ENCODE measurements at regions not wholly inside any gene's neighbourhood (a gene's known extent, or its start where the extent isn't known, plus 50 kb on each side); places are given as distances from the start of the nearest gene placed in this dataset.
"Not testable (repeated sequence)": the region's sequence is repeated elsewhere in the genome, so short reads cannot be mapped to it uniquely, and the experiment has no call there.

GRCh38 chr7:32212321-32212720, 142.1 kb upstream of the PDE1C start:
- no peak for TF ChIP-seq POLR2A (IDR thresholded peaks at IDR 0.05; ENCODE audit: extremely low read depth, insufficient read length)
- TF ChIP-seq, protein P1, sequence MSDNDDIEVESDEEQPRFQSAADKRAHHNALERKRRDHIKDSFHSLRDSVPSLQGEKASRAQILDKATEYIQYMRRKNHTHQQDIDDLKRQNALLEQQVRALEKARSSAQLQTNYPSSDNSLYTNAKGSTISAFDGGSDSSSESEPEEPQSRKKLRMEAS (IDR thresholded peaks at IDR 0.05; ENCODE audit: low read depth, low read length), result no peak
- TF ChIP-seq, protein P2, sequence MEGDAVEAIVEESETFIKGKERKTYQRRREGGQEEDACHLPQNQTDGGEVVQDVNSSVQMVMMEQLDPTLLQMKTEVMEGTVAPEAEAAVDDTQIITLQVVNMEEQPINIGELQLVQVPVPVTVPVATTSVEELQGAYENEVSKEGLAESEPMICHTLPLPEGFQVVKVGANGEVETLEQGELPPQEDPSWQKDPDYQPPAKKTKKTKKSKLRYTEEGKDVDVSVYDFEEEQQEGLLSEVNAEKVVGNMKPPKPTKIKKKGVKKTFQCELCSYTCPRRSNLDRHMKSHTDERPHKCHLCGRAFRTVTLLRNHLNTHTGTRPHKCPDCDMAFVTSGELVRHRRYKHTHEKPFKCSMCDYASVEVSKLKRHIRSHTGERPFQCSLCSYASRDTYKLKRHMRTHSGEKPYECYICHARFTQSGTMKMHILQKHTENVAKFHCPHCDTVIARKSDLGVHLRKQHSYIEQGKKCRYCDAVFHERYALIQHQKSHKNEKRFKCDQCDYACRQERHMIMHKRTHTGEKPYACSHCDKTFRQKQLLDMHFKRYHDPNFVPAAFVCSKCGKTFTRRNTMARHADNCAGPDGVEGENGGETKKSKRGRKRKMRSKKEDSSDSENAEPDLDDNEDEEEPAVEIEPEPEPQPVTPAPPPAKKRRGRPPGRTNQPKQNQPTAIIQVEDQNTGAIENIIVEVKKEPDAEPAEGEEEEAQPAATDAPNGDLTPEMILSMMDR (IDR thresholded peaks at IDR 0.05; ENCODE audit: low read depth, low read length), result no peak
- TF ChIP-seq MYC (IDR thresholded peaks at IDR 0.05; ENCODE audit: low read depth, low read length), result no peak
- no peak overlapping the region for H3K4me3 ChIP-seq (ENCODE audit: low read depth, low read length)
- no peak for DNase-seq (ENCODE audit: low read depth)

DNA sequence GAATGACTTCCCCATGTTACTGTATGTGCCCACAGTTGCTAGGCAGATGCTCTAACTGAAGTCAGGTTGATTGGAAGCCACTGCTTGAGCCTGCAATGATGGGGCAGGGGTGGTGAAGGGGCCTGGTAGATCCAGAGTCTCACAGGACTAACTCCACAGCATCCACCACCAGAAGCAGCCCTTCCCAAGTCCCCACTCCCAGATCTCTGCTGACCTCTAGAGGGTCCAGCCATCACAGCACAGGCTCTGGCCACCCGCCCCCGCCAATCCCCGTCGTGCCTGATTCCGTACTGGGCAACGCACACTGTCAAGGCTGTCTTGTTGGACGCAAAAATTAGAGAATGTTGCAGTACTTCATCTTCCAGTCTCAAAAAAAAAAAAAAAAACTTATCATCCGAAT, 136.8 kb upstream of the PDE1C start:
- TF ChIP-seq, protein P2 (IDR thresholded peaks at IDR 0.05; ENCODE audit: low read depth, low read length), result peak; percentile 18
- TF ChIP-seq MYC (IDR thresholded peaks at IDR 0.05; ENCODE audit: low read depth, low read length), result no peak
- TF ChIP-seq, protein P1 (IDR thresholded peaks at IDR 0.05; ENCODE audit: low read depth, low read length), result no peak
- no peak for TF ChIP-seq POLR2A (IDR thresholded peaks at IDR 0.05; ENCODE audit: extremely low read depth, insufficient read length)
- DNase-seq (ENCODE audit: low read depth), result peak; percentile 18
- no peak overlapping the region for H3K4me3 ChIP-seq (ENCODE audit: low read depth, low read length)

GRCh38 chr7:32206488-32206887, 136.3 kb upstream of the PDE1C start:
- H3K4me3 ChIP-seq (ENCODE audit: low read depth, low read length), result no peak overlapping the region
- DNase-seq (ENCODE audit: low read depth), result no peak
- TF ChIP-seq MYC (IDR thresholded peaks at IDR 0.05; ENCODE audit: low read depth, low read length), result no peak
- TF ChIP-seq, protein P1 (IDR thresholded peaks at IDR 0.05; ENCODE audit: low read depth, low read length), result no peak
- TF ChIP-seq POLR2A (IDR thresholded peaks at IDR 0.05; ENCODE audit: extremely low read depth, insufficient read length), result no peak
- TF ChIP-seq, protein P2 (IDR thresholded peaks at IDR 0.05; ENCODE audit: low read depth, low read length), result no peak

DNA sequence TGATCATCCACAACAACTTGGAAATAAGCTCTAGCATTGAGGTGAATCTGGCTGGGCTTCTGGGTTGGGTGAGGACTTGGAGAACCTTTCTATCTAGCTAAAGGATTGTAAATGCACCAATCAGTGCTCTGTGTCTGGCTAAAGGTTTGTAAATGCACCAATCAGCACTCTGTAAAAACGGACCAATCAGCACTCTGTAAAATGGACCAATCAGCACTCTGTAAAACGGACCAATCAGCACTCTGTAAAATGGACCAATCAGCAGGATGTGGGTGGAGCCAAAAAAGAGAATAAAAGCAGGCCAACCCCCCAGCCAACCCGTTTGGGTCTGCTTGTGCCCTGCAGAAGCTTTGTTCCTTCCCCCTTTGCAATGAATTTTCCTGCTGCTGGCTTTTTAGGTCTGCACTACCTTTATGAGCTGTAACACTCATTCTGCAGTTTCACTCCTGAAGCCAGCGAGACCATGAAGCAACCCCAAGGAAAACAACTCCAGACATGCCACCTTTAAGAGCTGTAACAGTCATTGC, 135.2 kb upstream of the PDE1C start:
- DNase-seq (ENCODE audit: low read depth); H3K4me3 ChIP-seq (ENCODE audit: low read depth, low read length): not testable (repeated sequence)

- TF ChIP-seq MYC (IDR thresholded peaks at IDR 0.05; ENCODE audit: low read depth, low read length) (peak; percentile 61), POLR2A (IDR thresholded peaks at IDR 0.05; ENCODE audit: extremely low read depth, insufficient read length) (no peak)
- TF ChIP-seq, protein P1 (IDR thresholded peaks at IDR 0.05; ENCODE audit: low read depth, low read length), result peak; percentile 87
- TF ChIP-seq, protein P2 (IDR thresholded peaks at IDR 0.05; ENCODE audit: low read depth, low read length), result peak; percentile 65
- DNase-seq (ENCODE audit: low read depth), result peak; percentile 68
- no peak overlapping the region for H3K4me3 ChIP-seq (ENCODE audit: low read depth, low read length)
Observed at GRCh38 chr7:32204361-32205018, 134.3 kb upstream of the PDE1C start.

- H3K4me3 ChIP-seq (ENCODE audit: low read depth, low read length), result no peak overlapping the region
- no peak for DNase-seq (ENCODE audit: low read depth)
- TF ChIP-seq POLR2A (IDR thresholded peaks at IDR 0.05; ENCODE audit: extremely low read depth, insufficient read length) (no peak), MYC (IDR thresholded peaks at IDR 0.05; ENCODE audit: low read depth, low read length) (no peak)
- TF ChIP-seq, protein P1 (IDR thresholded peaks at IDR 0.05; ENCODE audit: low read depth, low read length), result no peak
- TF ChIP-seq, protein P2 (IDR thresholded peaks at IDR 0.05; ENCODE audit: low read depth, low read length), result no peak
Observed at GRCh38 chr7:32200646-32201045, 130.4 kb upstream of the PDE1C start.
